ENCODE measurements at regions not wholly inside any gene's neighbourhood (a gene's known extent, or its start where the extent isn't known, plus 50 kb on each side); places are given as distances from the start of the nearest gene placed in this dataset.

- POLR2A ChIA-PET, result no interaction called here
- Histone ChIP-seq H3K4me3 (ENCODE audit: low read depth, low read length) (no peak overlapping the region), H3K9me3 (ENCODE audit: control insufficient read depth, insufficient read depth, low read length) (peaks cover 6% of the 10 kb centered on the region; the same call in 1 of the 2 replicates), H3K27me3 (ENCODE audit: control insufficient read depth, insufficient read depth, low read length) (no peaks in the 10 kb centered on the region), H3K27ac (ENCODE audit: low read depth, low read length) (no peak overlapping the region)
- DNase-seq (ENCODE audit: low read depth, low spot score), result no peak
- CTCF ChIA-PET, result no interaction called here
- no peak for TF ChIP-seq CTCF (IDR thresholded peaks at IDR 0.05; ENCODE audit: low read depth, low read length)
Observed at GRCh38 chr13:62643007-62643483, 1227.4 kb upstream of the PCDH20 start.

GRCh38 chr13:62635161-62635560, 1219.5 kb upstream of the PCDH20 start:
- CTCF ChIA-PET, result no interaction called here
- H3K9me3 ChIP-seq (ENCODE audit: control insufficient read depth, insufficient read depth, low read length), result no peaks in the 10 kb centered on the region

GRCh38 chr13:62633448-62633847, 1217.8 kb upstream of the PCDH20 start:
- no peak for DNase-seq (ENCODE audit: low read depth, low spot score)
- H3K4me3 ChIP-seq (ENCODE audit: low read depth, low read length), result no peak overlapping the region
- no peak overlapping the region for H3K27ac ChIP-seq (ENCODE audit: low read depth, low read length)
- ChIA-PET CTCF (no interaction called here), POLR2A (no interaction called here)
- no peaks in the 10 kb centered on the region for H3K27me3 ChIP-seq (ENCODE audit: control insufficient read depth, insufficient read depth, low read length)
- TF ChIP-seq CTCF (IDR thresholded peaks at IDR 0.05; ENCODE audit: low read depth, low read length), result no peak
- no peaks in the 10 kb centered on the region for H3K9me3 ChIP-seq (ENCODE audit: control insufficient read depth, insufficient read depth, low read length)

More at GRCh38 chr13:62635161-62635560, 1219.5 kb upstream of the PCDH20 start:
- H3K4me3 ChIP-seq (ENCODE audit: low read depth, low read length), result no peak overlapping the region
- no peak for TF ChIP-seq CTCF (IDR thresholded peaks at IDR 0.05; ENCODE audit: low read depth, low read length)
- H3K27me3 ChIP-seq (ENCODE audit: control insufficient read depth, insufficient read depth, low read length), result no peaks in the 10 kb centered on the region
- H3K27ac ChIP-seq (ENCODE audit: low read depth, low read length), result no peak overlapping the region
- no peak for DNase-seq (ENCODE audit: low read depth, low spot score)
- POLR2A ChIA-PET, result no interaction called here

- Histone ChIP-seq H3K4me3 (ENCODE audit: low read depth, low read length) (no peak overlapping the region), H3K27me3 (ENCODE audit: control insufficient read depth, insufficient read depth, low read length) (no peaks in the 10 kb centered on the region), H3K9me3 (ENCODE audit: control insufficient read depth, insufficient read depth, low read length) (no peaks in the 10 kb centered on the region; the same call in 1 of the 2 replicates), H3K27ac (ENCODE audit: low read depth, low read length) (no peak overlapping the region)
- no peak for DNase-seq (ENCODE audit: low read depth, low spot score)
- TF ChIP-seq CTCF (IDR thresholded peaks at IDR 0.05; ENCODE audit: low read depth, low read length), result no peak
- POLR2A ChIA-PET, result no interaction called here
- CTCF ChIA-PET, result no interaction called here
Observed at GRCh38 chr13:62631619-62632018, 1216.0 kb upstream of the PCDH20 start.

- no peaks in the 10 kb centered on the region; the same call in 1 of the 2 replicates for H3K9me3 ChIP-seq (ENCODE audit: control insufficient read depth, insufficient read depth, low read length)
- no peak overlapping the region for H3K27ac ChIP-seq (ENCODE audit: low read depth, low read length)
- no peak overlapping the region for H3K4me3 ChIP-seq (ENCODE audit: low read depth, low read length)
- no peak for TF ChIP-seq CTCF (IDR thresholded peaks at IDR 0.05; ENCODE audit: low read depth, low read length)
- CTCF ChIA-PET, result no interaction called here
- DNase-seq (ENCODE audit: low read depth, low spot score), result no peak
- POLR2A ChIA-PET, result no interaction called here
- no peaks in the 10 kb centered on the region for H3K27me3 ChIP-seq (ENCODE audit: control insufficient read depth, insufficient read depth, low read length)
Observed at GRCh38 chr13:62631124-62631523, 1215.5 kb upstream of the PCDH20 start.

Data from AG04450 (cell line).